Colon (tissue), 2 donors: ENCODE measurements at regions not wholly inside any gene's neighbourhood (a gene's known extent, or its start where the extent isn't known, plus 50 kb on each side); places are given as distances from the start of the nearest gene placed in this dataset.
"Not testable (repeated sequence)": the region's sequence is repeated elsewhere in the genome, so short reads cannot be mapped to it uniquely, and the experiment has no call there.

Source experiments
- FAIRE-seq: peaks from 2 replicates; lab custom pipeline; 2012; peaks lifted over from hg19 to GRCh38; lab: Jason Lieb, UNC
- donor health status: control.
- donor health status: control.

GRCh38 chr6:80636689-80637088 lies 530.2 kb downstream of the BCKDHB start:
- FAIRE-seq = no peak

- no peak for FAIRE-seq
Measured at GRCh38 chr6:80633412-80633811, 526.9 kb downstream of the BCKDHB start.

GRCh38 chr6:80625405-80625804 lies 518.9 kb downstream of the BCKDHB start:
- no peak for FAIRE-seq

GRCh38 chr6:80623066-80623815 lies 516.8 kb downstream of the BCKDHB start:
- no peak for FAIRE-seq

- FAIRE-seq = no peak
Measured at GRCh38 chr6:80622641-80623040, 516.2 kb downstream of the BCKDHB start.

- FAIRE-seq = no peak
Measured at GRCh38 chr6:80618953-80619352, 512.5 kb downstream of the BCKDHB start.

GRCh38 chr6:80610846-80611245 lies 504.4 kb downstream of the BCKDHB start:
- FAIRE-seq = no peak

- no peak for FAIRE-seq
Measured at GRCh38 chr6:80608881-80609280, 502.4 kb downstream of the BCKDHB start.

- no peak for FAIRE-seq
Measured at GRCh38 chr6:80607811-80608391, 501.4 kb downstream of the BCKDHB start.

GRCh38 chr6:80605165-80605989 lies 498.9 kb downstream of the BCKDHB start:
- no peak for FAIRE-seq

- no peak for FAIRE-seq
Measured at GRCh38 chr6:80603679-80604078, 497.2 kb downstream of the BCKDHB start.

- no peak for FAIRE-seq
Measured at GRCh38 chr6:80594461-80594860, 488.0 kb downstream of the BCKDHB start.

GRCh38 chr6:80592436-80592835 lies 486.0 kb downstream of the BCKDHB start:
- FAIRE-seq = no peak

- no peak for FAIRE-seq
Measured at GRCh38 chr6:80586242-80586641, 479.8 kb downstream of the BCKDHB start.

GRCh38 chr6:80579391-80580023 lies 473.0 kb downstream of the BCKDHB start:
- no peak for FAIRE-seq

GRCh38 chr6:80573320-80573719 lies 466.8 kb downstream of the BCKDHB start:
- FAIRE-seq = not testable (repeated sequence)

- FAIRE-seq = no peak
Measured at GRCh38 chr6:80566361-80566760, 459.9 kb downstream of the BCKDHB start.

- FAIRE-seq = no peak
Measured at GRCh38 chr6:80553071-80553740, 446.7 kb downstream of the BCKDHB start.

GRCh38 chr6:80550748-80551147 lies 444.3 kb downstream of the BCKDHB start:
- no peak for FAIRE-seq

- FAIRE-seq = peak; percentile 10
Measured at GRCh38 chr6:80550281-80550680, 443.8 kb downstream of the BCKDHB start.

GRCh38 chr6:80548532-80548931 lies 442.1 kb downstream of the BCKDHB start:
- no peak for FAIRE-seq

- no peak for FAIRE-seq
Measured at GRCh38 chr6:80547827-80548226, 441.4 kb downstream of the BCKDHB start.
